HG03103 (cell line): ENCODE measurements at regions not wholly inside any gene's neighbourhood (a gene's known extent, or its start where the extent isn't known, plus 50 kb on each side); places are given as distances from the start of the nearest gene placed in this dataset.
"Not testable (repeated sequence)": the region's sequence is repeated elsewhere in the genome, so short reads cannot be mapped to it uniquely, and the experiment has no call there.

Experiments
- ATAC-seq: cut with Tn5 transposase; IDR thresholded peaks from one replicate; pipeline ENCODE4 v1.9.1; 2021; ENCODE audit warnings: low read depth; ENCODE audit not compliant: unreplicated experiment

DNA sequence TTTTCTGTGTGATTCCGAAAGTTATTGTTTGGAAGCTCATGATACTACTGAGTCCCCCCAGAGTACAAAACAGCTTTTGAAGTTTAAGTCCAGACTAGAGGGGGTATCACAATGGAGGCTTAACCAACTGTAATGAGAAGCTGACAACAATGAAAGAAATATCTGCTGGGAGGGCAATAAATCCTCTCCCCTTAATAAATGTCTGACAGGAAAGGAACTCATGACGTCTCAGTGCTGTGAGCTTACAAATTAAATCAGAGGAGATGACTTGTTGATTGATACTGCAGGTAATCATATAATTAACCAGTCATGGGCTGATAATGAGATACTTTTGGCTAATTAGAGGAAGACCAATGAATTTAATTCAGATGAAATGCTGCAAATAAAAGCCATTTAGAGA, 102.6 kb upstream of the WDR11 start:
- ATAC-seq, result no peak

DNA sequence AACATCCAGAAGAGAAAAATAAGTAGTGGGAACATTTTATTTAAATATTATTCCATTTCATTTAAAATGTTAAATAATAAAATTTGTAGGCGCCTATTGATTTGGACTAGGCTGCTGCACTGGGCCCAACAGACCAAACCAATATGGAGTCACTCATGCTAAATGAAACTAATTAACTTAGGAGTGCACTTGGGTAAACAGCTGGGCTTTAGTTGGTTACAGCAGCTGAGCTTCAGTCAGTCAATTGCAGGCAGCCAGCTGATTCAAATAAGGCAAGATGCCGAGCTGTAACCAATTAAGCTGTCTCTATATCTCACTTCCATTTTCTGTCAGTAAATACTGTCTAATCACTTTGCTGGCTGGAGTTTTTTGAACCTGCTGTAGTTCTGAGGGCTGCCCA, 102.1 kb upstream of the WDR11 start:
- ATAC-seq, result no peak

DNA sequence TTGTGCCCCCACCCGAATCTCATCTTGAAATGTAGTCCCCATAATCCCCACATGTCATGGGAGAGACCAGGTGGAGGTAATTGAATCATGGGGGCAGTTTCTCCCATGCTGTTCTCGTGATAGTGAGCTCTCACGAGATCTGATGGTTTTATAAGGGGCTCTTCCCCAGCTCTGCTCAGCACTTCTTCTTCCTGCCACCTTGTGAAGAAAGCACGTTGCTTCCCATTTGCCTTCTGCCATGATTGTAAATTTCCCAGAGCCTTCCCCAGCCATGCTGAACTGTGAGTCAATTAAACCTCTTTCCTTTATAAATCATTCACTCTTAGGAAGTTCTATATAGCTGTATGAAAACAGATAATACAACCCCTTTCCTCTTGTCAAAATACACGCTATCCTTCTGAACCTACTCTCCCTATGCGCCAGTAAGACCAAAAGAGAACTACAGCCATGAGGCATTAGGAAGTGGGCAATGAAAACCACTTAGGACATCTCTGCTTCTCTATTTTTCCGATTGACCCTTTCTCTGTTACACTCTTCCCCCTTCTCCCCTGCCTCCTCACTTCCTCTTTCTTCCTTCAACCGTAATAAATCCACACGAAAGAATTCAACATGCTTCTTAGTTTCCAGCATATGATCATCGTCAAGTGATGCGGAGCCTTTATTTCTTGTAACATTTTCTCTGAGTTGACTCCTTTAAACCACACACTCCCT, 101.2 kb upstream of the WDR11 start:
- ATAC-seq, result no peak

DNA sequence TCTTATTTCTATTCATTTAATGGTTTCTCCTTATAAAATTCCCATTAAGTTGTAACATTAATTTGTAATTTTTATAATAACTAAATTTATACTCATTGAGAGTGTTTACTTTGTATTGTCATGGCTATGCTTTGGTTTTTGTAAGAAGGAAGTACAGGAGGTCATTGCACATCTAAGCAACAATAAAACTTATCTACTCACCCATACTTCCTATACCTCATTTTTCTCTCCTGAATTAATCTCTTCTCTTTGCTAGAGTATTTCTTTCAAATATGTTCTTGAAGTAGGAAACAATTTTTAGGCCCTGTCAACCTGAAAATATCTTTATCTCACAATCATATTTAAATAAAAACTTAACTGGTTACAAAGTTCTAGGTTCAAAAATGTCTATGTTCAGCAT, 95.4 kb upstream of the WDR11 start:
- no peak for ATAC-seq

DNA sequence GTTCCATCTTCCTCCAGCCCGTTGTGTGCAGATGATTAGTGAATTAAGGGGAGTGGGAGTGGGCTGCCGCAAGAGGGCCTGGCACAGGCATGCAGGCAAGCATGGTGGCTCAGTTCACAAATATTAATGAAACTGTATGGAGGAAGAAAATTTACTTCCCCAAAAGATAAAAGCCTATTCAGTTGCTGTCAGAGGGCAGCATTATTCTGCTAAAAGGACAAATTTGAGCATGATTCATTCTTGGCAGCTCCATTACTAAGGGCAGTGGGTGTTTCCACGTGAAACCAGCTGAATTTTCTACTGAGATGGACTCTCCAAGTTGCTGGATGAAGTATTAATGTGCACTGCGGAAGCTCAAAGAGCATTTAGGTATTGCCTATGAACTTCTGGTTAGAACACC, 90.9 kb upstream of the WDR11 start:
- no peak for ATAC-seq

DNA sequence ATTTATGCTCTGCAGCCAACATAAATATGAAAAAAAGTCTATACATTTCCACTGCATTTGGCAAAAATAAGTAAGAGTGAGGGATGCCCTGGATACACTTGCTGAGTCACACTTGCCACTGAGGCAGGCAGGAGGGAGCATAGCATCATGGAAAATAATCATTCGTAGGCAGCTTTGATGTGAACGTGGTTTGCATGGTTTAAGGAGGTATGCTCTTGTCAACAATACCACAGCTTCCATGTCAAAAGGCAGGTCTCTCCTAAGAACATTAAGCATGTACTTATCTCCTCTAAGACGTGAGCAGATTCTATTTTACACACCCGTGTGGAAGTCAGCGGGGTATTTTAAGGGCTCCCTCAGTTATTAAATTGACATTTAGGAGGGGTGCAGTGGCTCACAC, 89.2 kb upstream of the WDR11 start:
- no peak for ATAC-seq

DNA sequence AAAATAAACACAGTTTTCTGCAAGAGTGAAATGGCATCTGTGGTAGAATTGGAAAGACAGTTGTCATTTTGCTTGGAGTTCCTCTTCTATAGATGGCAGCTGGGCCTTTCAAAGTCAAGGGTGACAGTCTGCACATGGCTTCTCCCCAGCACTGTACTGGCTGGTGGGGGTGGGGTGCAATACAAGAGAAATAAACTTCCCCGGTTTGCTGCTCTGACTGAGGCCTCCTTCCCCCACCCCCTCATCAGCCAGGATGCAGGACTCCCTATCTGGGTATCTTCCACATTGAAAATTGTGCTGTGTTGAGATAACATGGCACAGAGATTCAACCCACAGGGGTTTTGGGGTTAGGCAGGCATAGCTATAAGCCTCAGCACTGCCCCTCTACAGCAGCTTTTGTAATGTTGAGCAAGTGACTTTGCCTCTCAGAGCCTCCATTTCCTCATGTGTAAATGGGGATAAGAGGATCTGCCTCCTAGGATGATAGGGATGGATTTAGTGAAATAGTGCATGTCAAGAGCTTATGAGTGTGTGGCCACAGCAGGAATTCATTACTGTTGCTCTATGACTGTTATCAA, 85.8 kb upstream of the WDR11 start:
- ATAC-seq, result no peak

DNA sequence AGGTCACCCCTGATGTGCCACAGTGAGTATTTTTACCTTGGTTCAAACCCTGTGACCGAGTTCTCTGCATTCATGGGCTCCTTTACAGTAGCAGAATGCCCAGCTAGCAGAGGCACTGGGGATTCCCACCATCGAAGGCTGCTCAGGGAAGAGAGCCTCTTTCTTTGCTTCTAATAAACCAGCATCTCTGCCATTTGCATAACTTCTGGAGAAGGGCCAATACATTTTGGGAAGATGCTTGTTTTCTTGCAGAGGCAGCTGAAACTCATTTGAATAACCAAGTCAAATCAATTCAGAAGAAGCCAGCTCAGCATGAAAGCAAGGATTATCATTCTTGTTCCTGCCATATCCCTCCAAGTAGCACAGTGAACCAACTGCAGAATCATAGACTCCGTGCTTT, 82.9 kb upstream of the WDR11 start:
- ATAC-seq, result no peak

DNA sequence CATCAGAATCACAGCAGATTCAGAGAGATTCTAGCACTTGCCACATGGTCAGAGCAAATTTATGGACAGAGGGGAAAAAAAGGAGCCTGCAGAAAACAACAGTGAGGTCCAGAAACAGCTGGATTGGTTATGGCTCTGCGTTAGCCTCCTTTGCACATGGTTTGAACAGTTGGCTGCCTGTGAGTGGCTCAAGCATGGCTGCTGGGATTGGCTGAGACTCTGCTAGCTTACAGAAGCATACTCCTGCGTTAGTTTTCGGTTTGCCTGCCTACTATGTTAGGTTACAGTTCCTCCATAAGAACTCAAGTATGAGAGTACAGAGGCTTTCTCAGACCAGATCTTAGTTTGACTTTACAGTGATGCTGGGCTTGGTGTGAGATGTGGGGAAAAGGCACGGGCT, 80.7 kb upstream of the WDR11 start:
- no peak for ATAC-seq

DNA sequence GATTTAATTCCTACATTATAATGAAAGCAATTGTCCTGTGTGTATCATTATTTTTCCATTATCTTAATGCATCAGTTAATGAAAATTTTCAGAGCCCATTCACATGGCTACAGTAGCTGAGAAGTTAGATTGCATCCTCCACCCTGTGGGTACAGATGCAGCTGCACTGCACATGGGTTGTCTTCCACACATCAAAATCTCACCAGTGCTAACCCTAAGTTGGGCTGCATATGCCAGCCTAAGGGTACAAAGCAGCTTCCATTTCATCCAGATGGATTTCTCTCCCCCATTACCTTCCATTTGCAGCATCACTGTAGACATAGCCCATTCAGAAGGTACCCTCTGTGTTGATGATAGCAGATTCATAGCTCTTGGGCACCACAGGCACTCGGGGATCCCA, 74.7 kb upstream of the WDR11 start:
- ATAC-seq, result no peak

DNA sequence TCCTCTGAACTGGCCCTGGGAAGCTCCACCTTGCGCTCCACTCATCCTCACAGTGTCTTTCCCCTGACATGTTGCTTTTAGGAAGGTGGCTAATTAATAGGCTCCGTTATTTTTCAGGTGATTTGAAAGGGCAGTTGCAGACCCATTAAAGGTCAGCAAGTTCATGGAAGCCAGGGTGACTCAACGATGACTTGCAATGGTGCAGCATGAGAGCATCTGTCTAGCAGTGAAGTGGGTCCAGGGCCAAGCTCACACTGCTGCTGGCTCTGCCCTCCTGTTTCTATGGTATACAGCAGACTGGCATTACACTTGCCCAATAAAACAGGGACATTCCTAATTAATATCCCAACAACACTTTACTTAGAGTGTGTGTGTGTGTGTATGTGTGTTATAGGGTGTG, 68.8 kb upstream of the WDR11 start:
- ATAC-seq, result no peak

DNA sequence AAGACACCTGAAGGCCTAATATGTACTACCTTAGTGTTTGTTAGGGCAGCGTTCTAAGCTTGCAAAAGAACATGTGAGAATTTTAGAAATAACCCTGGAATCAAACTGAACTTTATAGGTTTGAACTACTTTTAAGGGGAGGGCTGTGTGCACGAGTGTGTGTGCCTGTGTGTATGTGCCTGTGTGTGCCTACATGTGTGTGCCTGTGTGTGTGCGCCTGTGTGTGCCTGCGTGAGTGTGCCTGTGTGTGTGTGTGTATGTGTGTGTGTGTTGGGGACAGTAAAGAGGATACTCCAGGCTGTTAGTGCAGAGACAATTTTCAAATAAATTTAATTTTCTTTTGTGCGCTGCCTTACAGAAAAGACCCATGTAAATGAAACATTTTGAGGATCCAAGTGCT, 68.1 kb upstream of the WDR11 start:
- no peak for ATAC-seq

DNA sequence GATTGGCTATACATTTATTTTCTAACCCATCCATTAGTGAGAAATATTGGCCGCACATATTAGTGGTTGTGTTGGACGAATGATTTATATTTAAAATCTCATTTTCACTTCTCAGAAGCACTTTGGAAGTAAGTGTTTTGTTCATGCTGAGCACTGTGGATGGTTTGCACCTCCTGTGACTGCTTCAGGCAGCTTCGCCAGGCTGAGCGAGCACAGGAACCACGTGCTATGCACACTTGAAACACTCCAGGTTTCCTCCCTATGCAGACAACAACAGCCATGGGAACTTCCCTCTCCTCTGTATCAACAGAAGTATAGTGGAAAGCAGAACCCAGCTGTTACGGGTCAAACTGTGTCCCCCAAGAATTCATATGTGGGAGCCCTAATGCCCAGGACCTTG, 67.3 kb upstream of the WDR11 start:
- no peak for ATAC-seq

DNA sequence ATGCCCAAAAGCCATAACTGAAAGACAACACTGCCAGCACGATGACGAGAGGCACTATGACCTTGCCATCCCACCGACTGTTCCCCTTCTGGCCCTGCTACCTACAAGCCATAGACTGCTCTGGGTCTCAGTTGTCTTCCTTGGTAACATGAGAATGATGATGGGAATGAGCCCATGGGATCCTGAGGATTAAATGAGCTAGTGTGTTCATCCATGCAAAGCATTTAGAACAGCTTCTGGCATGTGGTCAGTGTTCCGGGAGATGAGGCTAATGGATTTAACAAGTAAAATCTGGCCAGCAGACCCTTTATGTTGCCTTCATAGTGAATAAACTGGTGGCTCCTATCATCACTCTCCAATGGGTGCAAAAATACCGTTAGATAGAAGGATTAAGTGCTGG, 62.4 kb upstream of the WDR11 start:
- no peak for ATAC-seq

DNA sequence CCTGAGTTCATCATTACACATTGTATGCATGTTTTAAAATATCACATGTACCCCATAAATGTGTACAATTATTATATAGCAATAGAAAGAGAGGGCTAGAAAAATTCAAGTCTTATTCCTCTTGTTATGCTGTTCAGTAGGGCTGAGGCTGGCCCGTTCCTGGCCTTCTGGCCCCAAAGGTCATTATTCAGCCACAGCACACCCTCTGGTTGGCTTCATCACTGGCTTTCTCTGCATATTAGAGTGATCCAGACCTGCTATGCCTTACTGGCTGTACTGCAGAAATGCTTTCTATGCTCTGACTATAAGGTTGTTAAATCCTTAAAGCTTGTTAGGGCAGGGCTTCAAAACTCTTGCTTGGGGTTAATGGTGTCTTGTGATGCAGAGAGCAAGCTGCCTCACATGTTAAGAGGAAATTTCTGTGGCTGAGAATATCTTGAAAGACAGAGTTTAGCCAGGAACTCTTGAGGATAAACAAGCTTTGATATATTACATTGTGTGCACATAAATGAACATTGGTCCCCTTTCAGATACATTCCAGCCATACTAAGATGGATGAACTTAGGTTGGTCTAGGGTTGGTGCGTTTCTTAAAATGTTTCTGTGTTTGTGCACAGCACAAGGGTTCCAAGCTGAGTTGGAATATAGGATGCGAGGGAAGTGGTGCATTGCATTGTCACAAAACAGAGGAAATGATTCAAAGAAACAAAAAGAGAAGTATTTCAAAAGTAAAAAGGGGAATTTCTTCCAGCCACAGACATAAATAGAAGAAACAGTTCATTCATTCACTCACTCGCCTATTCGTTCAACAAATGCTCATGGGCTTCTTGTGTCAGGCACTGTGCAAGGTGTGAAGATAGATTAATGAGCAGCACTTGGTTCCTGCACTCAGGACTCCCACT, 61.6 kb upstream of the WDR11 start:
- ATAC-seq, result no peak

DNA sequence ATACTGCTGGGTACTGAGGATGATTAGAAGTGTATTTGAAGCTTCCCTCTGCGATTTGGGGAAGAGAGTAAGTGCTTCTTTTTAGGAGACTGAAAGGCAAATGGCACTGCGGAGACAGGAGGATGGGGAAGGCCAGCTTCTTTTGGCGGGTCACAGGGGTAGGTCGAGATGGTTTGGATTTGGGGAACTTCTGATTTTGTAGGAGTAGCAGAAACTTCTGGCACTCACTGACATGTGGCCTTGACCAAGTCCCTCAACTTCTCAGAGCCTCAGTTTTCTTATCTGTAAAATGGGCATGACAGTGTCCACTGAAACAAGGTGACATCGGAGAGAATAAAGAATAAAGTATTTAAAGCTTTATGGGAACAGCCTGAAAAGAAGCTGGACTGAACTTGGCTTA, 59.8 kb upstream of the WDR11 start:
- ATAC-seq, result no peak

DNA sequence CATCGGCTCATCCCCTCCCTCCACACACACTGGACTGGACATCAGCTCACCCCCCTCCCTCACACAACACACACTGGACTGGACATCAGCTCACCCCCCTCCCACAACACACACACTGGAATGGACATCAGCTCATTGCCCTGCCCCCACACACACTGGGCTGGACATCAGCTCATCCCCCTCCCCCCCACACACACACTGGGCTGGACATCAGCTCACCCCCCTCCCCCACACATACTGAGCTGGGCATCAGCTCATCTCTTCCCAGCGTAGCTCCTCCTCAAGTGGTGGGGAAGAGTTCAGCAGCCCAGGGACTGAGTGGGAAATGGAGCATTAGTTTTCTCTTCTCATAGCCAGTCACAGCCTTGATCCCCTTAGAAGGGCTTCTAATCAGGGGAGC, 58.1 kb upstream of the WDR11 start:
- no peak for ATAC-seq

DNA sequence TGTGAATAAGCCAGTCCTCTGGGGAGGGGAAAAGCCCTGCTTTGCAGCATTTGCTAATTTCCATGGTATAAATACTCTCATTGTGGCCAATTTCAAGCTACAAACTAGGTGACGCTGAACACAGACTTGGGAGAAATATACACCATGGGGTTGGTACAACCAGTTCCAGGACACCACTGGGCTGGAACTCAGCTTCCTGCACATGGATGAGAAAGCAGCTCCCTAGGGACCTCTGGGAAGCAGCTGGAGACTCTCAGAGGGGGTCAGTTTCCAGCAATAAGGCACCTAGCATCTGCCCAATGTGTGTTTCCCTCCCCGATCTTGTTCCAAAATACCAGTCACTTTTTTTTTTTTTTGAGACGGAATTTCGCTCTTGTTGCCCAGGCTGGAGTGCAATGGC, 56.8 kb upstream of the WDR11 start:
- no peak for ATAC-seq

DNA sequence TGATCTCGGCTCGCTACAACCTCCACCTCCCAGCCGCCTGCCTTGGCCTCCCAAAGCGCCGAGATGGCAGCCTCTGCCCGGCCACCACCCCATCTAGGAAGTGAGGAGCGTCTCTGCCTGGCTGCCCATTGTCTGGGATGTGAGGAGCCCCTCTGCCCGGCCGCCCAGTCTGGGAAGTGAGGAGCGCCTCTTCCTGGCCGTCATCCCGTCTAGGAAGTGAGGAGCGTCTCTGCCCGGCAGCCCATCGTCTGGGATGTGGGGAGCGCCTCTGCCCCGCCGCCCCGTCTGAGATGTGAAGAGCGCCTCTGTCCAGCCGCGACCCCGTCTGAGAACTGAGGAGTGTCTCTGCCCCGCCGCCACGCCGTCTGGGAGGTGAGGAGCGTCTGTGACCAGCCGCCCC, 52.9 kb upstream of the WDR11 start:
- ATAC-seq, result not testable (repeated sequence)

DNA sequence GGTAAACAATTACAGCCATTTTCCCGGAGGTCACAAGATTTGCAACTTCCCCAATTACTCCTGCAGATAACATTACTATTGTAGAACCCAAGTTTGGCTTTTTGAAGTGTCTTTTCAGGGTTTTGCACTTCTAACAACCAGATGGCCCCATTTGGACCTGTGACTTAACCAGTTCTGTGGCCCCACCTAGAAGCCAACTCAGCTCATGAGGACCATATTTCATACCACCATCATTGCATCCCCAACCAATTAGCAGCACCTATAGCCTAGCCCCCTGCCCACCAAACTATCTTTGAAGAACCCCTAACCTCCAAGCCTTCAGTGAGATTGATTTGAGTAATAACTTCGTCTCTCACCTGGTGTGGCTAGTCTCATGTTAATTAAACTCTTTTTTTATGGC, 51.3 kb upstream of the WDR11 start:
- ATAC-seq, result no peak

DNA sequence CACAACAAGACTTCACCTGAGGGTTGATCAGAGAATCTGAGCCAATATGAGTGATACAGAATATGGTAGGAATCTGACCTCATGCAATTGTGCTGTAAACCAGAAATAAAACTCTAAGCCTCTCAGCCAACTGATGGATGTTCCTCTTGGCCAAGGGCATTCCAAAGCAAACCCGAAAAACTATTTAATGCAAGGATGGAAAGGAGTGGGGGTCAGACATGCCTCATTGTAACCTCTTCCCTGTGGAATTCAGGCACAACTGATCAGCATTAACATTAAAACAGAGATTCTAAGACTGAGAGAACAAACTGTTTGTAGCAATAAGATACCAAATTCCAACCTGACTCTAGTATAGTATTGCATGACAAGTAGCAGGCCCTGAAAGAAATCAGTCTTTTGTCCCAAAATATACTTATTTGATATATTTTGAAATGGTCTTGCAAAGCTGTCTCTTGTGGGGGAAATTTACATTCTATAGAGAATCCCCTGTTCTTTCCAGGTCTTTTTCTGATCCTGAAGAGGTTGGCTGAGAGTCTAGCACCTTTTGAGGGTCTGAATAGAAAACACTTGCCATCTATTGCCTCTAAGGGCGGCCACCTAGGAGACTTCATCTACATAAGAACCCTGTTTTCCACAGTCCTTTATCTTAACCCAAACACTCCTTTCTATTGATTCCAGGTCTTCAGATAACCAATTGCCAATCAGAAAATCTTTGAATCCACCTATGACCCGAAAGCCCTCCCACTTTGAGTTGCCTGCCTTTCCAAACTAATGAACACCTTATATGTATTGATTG, 50.4 kb upstream of the WDR11 start:
- ATAC-seq, result no peak
